Endothelial cell of umbilical vein (primary cell): ENCODE measurements at regions not wholly inside any gene's neighbourhood (a gene's known extent, or its start where the extent isn't known, plus 50 kb on each side); places are given as distances from the start of the nearest gene placed in this dataset.

ENCODE experiments used
- BruUV-seq: library from RNA; stranded (reverse); fragments of 400-500 nt; replicated peaks from 2 replicates; lab custom pipeline; 2021; lab: Mats Ljungman, UMichigan
- CTCF ChIA-PET: fragments of 300-600, 350-600 bp; sonication (Branson Sonifier 250); formaldehyde crosslinking; loops from one replicate; lab custom pipeline; 2021; ENCODE audit warnings: antibody characterized with exemption, inconsistent platforms; lab: Charles Lee
- POLR2A ChIA-PET: fragments of 300-600, 350-600 bp; sonication (Branson Sonifier 250); formaldehyde crosslinking; loops from one replicate; lab custom pipeline; 2021; ENCODE audit warnings: antibody characterized with exemption, inconsistent platforms; lab: Charles Lee
- DNase-seq: peaks from one replicate; pipeline ENCODE4 v3.0.0-alpha.2; 2011; ENCODE audit warnings: low read depth, low spot score
- FAIRE-seq: peaks from 2 replicates; lab custom pipeline; 2011; peaks lifted over from hg19 to GRCh38; lab: Jason Lieb, UNC
- H2AFZ ChIP-seq: 2 replicates; pipeline ENCODE4 v1.6.0; 2012; ENCODE audit warnings: low read depth, low read length, control low read depth, inconsistent platforms
- H3K27ac ChIP-seq: 2 replicates; pipeline ENCODE4 v1.5.1; 2011; ENCODE audit warnings: low read depth, mild to moderate bottlenecking, control low read depth, low read length, moderate library complexity; ENCODE audit not compliant: insufficient read depth
- H3K27me3 ChIP-seq, 2 experiments: 2 replicates each; pipeline versions ENCODE4 v1.6.0 to v1.6.1; 2011; ENCODE audit warnings: low read length in 2 of 2, mixed read lengths in 1 of 2; ENCODE audit not compliant: control insufficient read depth in 2 of 2, insufficient read depth in 2 of 2
- H3K36me3 ChIP-seq, 2 experiments: 2 replicates in 1 of 2; 3 replicates in 1 of 2; pipeline ENCODE4 v1.5.1; 2011; ENCODE audit warnings: low read length in 2 of 2, mild to moderate bottlenecking in 1 of 2, moderate library complexity in 1 of 2; ENCODE audit not compliant: control insufficient read depth in 2 of 2, insufficient read depth in 2 of 2; ENCODE audit errors: extremely low read depth in 1 of 2
- H3K4me1 ChIP-seq: 3 replicates; pipeline ENCODE4 v1.5.1; 2011; ENCODE audit warnings: mild to moderate bottlenecking, low read length; ENCODE audit not compliant: control insufficient read depth, insufficient read depth; ENCODE audit errors: extremely low read depth
- H3K4me2 ChIP-seq: 2 replicates; pipeline ENCODE4 v1.6.1; 2011; ENCODE audit warnings: low read length, control low read depth, mixed read lengths; ENCODE audit not compliant: insufficient read depth
- H3K4me3 ChIP-seq, 3 experiments: fragments of 200-600 bp in 1 of 3; sonication (generic), shearing (Covaris generic) in 1 of 3; replicated peaks in 1 of 3; 2 replicates each; pipeline ENCODE4 v1.5.1; 2011 to 2016; ENCODE audit warnings: control low read depth in 3 of 3, low read length in 3 of 3, mild to moderate bottlenecking in 2 of 3, inconsistent platforms in 1 of 3, low read depth in 1 of 3, moderate library complexity in 1 of 3; ENCODE audit not compliant: insufficient read depth in 1 of 3
- H3K79me2 ChIP-seq: 2 replicates; pipeline ENCODE4 v1.6.0; 2012; ENCODE audit warnings: low read length, inconsistent platforms; ENCODE audit not compliant: control insufficient read depth, insufficient read depth
- H3K9ac ChIP-seq: replicated peaks from 2 replicates; pipeline ENCODE3; 2011; ENCODE audit warnings: low read length, control low read depth; ENCODE audit not compliant: insufficient read depth; ENCODE audit errors: extremely low read depth
- H3K9me1 ChIP-seq: replicated peaks from 3 replicates; pipeline ENCODE4 v1.6.0; 2011; ENCODE audit warnings: mild to moderate bottlenecking, low read length; ENCODE audit not compliant: control insufficient read depth, insufficient read depth; ENCODE audit errors: extremely low read depth
- H3K9me3 ChIP-seq: replicated peaks from 2 replicates; pipeline ENCODE4 v1.5.1; 2012; ENCODE audit warnings: low read length, inconsistent platforms; ENCODE audit not compliant: control insufficient read depth, insufficient read depth
- H4K20me1 ChIP-seq: replicated peaks from 2 replicates; pipeline ENCODE3; 2011; ENCODE audit warnings: mild to moderate bottlenecking, low read length; ENCODE audit not compliant: control insufficient read depth, insufficient read depth; ENCODE audit errors: extremely low read depth
- CTCF ChIP-seq, 2 donors: IDR thresholded peaks; 1 replicate in 1 of 2; 2 replicates in 1 of 2; pipeline ENCODE4 v1.5.1; 2011; ENCODE audit warnings: low read length in 2 of 2, mild to moderate bottlenecking in 2 of 2, moderate library complexity in 2 of 2, control low read depth in 1 of 2, inconsistent platforms in 1 of 2, low read depth in 1 of 2; ENCODE audit not compliant: insufficient read depth in 1 of 2; ENCODE audit errors: extremely low read depth in 1 of 2
- EZH2 ChIP-seq: IDR thresholded peaks from 2 replicates; pipeline ENCODE4 v1.6.1; 2012; ENCODE audit warnings: borderline replicate concordance, low read depth, mild to moderate bottlenecking, moderate library complexity, low read length, inconsistent platforms; ENCODE audit not compliant: severe bottlenecking
- FOS ChIP-seq: IDR thresholded peaks from 2 replicates; pipeline ENCODE4 v1.6.1; 2011; ENCODE audit warnings: mild to moderate bottlenecking, low read length, moderate library complexity, borderline replicate concordance; ENCODE audit not compliant: insufficient read depth
- GATA2 ChIP-seq: IDR thresholded peaks from 2 replicates; pipeline ENCODE4 v1.7.0; 2011; ENCODE audit warnings: low read depth, mild to moderate bottlenecking, moderate library complexity, mixed read lengths, low read length; ENCODE audit not compliant: insufficient read length, insufficient read depth
- JUN ChIP-seq: IDR thresholded peaks from 2 replicates; pipeline ENCODE4 v1.6.1; 2011; ENCODE audit warnings: borderline replicate concordance, low read depth; ENCODE audit not compliant: insufficient read length, insufficient read depth
- MAX ChIP-seq: IDR thresholded peaks from 2 replicates; pipeline ENCODE4 v1.6.1; 2011; ENCODE audit not compliant: insufficient read depth, insufficient read length
- MYC ChIP-seq: IDR thresholded peaks from one replicate; pipeline ENCODE4 v1.6.1; 2011; ENCODE audit warnings: mild to moderate bottlenecking, low read depth, low read length
- POLR2A ChIP-seq: IDR thresholded peaks from 2 replicates; pipeline ENCODE4 v1.6.1; 2012; ENCODE audit warnings: low read depth, mild to moderate bottlenecking, control low read depth, low read length
- POLR2AphosphoS5 ChIP-seq: IDR thresholded peaks from 2 replicates; pipeline ENCODE4 v1.6.1; 2012; ENCODE audit warnings: low read depth, mild to moderate bottlenecking, control low read depth, low read length, moderate library complexity; ENCODE audit not compliant: insufficient read depth
- dilution Hi-C: fragments of 300-500 bp; cut with MboI; formaldehyde crosslinking; loops from one replicate; pipeline ENCODE4 v1.15.0; 2019; ENCODE audit warnings: low sequenced_read_pairs; ENCODE audit not compliant: extremely low pct_ligation_motif_present
- intact Hi-C: fragments of 100-400 bp; cut with micrococcal nuclease; formaldehyde crosslinking; loops from one replicate; pipeline ENCODE4 v1.10.0; 2022

GRCh38 chr18:77658299-77658662 is 408.6 kb downstream of the GALR1 start:
- Histone ChIP-seq H4K20me1 (no peaks in the 10 kb centered on the region), H3K9me3 (peaks cover 4% of the 10 kb centered on the region), H3K4me2 (no peak overlapping the region), H3K79me2 (no peaks in the 10 kb centered on the region), H3K4me3 (no peak overlapping the region), H3K36me3 (no peaks in the 10 kb centered on the region), H3K27ac (no peak overlapping the region), H2AFZ (no peak overlapping the region), H3K27me3 (no peaks in the 10 kb centered on the region), H3K9me1 (no peaks in the 10 kb centered on the region), H3K4me1 (no peaks in the 10 kb centered on the region), H3K9ac (no peak overlapping the region)
- ChIA-PET CTCF (no interaction called here), POLR2A (no interaction called here)
- intact Hi-C loops = no loop called here
- BruUV-seq = no TSS peak
- TF ChIP-seq GATA2 (no peak), JUN (no peak), CTCF (IDR thresholded peaks at IDR 0.05; ENCODE audit: extremely low read depth in 1 of 2, insufficient read depth in 1 of 2, low read depth in 1 of 2, low read length in 2 of 2) (no peak), MAX (no peak), MYC (no peak), FOS (no peak), POLR2A (no peak), POLR2AphosphoS5 (no peak), EZH2 (no peak)
- DNase-seq (no peak), FAIRE-seq (no peak)
- dilution Hi-C loops = no loop called here
